ENCODE measurements at regions not wholly inside any gene's neighbourhood (a gene's known extent, or its start where the extent isn't known, plus 50 kb on each side); places are given as distances from the start of the nearest gene placed in this dataset.
"Not testable (repeated sequence)": the region's sequence is repeated elsewhere in the genome, so short reads cannot be mapped to it uniquely, and the experiment has no call there.

GRCh38 chr5:53257806-53258373 is 148.3 kb upstream of the MOCS2 start:
- Mint-ChIP-seq H3K36me3 (ENCODE audit: low read depth) (no peaks in the 10 kb centered on the region), H3K9me3 (no peaks in the 10 kb centered on the region), H3K27ac (no peak overlapping the region), H3K4me3 (no peak overlapping the region), H3K27me3 (ENCODE audit: low read depth) (peaks cover 11% of the 10 kb centered on the region), H3K4me1 (ENCODE audit: low read depth) (no peaks in the 10 kb centered on the region)
- no peak for DNase-seq
- CTCF ChIA-PET, result no interaction called here
- intact Hi-C loops (cut with micrococcal nuclease), result no loop called here

DNA sequence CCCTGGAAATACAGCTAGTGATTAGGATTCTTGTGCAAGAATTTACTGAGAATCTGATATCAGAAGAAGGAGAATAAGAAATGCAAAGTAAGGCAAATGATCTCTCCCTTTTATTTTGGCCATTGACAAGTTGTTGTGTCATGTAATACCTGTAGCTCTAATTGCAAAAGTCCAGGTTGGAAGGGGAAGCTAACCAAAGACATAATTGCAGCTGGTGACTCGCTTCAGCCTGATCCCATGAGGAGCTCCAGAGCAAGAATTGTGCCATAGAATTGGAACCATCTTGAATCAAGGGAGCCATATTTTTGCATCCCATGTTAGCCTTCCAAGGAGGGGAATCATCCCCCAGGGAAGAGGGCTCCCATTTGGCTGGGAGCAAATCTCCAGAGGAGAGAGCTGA is 149.6 kb upstream of the MOCS2 start:
- no peaks in the 10 kb centered on the region for H3K4me1 Mint-ChIP-seq (ENCODE audit: low read depth)
- no peak for DNase-seq
- H3K9me3 Mint-ChIP-seq, result no peaks in the 10 kb centered on the region
- CTCF ChIA-PET, result no interaction called here
- no peaks in the 10 kb centered on the region for H3K36me3 Mint-ChIP-seq (ENCODE audit: low read depth)
- peaks cover 11% of the 10 kb centered on the region for H3K27me3 Mint-ChIP-seq (ENCODE audit: low read depth)
- no peak overlapping the region for H3K27ac Mint-ChIP-seq
- intact Hi-C loops (cut with micrococcal nuclease), result no loop called here
- H3K4me3 Mint-ChIP-seq, result no peak overlapping the region

DNA sequence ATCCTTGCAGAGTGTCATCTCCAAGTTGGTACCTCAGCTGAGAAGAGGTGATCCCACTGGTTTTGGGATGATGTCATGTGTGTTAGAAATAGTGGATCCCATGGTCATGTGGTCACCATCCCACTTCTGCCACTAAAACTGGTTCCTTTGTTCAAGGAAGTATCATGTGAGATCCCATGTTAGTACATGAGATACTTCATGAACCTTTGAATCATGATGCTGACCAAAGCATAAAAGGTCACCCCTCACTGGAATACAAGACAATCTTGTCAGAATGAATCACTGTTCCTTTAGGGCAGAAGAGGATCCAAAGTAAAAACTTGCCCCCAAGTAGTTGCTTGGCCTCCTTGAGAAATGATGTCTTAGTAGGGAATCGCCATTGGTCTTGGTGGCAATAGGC is 150.9 kb upstream of the MOCS2 start:
- no peak overlapping the region for H3K27ac Mint-ChIP-seq
- CTCF ChIA-PET, result no interaction called here
- intact Hi-C loops (cut with micrococcal nuclease), result loop anchor here (5.0 kb wide), 1 partner anchor 957 kb away; no protein-coding TSS in a partner anchor

DNA sequence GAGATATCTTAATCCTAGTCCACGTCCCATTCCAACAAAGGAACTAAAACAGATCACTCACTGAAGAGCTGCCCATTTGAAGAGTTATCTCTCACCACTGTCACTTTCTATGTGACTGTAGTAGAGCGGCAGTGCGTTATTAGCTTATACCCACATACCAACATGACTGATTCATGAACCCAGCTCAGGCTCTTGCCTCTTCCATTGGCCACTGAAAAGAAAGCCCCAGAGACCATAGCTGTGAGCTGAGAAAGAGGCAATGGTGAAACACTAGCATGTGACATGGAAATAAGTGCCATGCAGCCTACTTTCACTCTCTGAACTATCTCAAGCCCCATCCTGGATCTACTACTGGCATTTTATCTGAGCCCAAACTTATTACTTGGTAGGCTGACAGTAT is 151.7 kb upstream of the MOCS2 start:
- CTCF ChIA-PET, result no interaction called here
- intact Hi-C loops (cut with micrococcal nuclease), result loop anchor here (5.0 kb wide), 1 partner anchor 956 kb away; no protein-coding TSS in a partner anchor

More for the DNA sequence above, 150.9 kb upstream of the MOCS2 start:
- peaks cover 12% of the 10 kb centered on the region for H3K27me3 Mint-ChIP-seq (ENCODE audit: low read depth)
- H3K4me3 Mint-ChIP-seq, result no peak overlapping the region
- H3K9me3 Mint-ChIP-seq, result no peaks in the 10 kb centered on the region
- H3K4me1 Mint-ChIP-seq (ENCODE audit: low read depth), result no peaks in the 10 kb centered on the region
- no peaks in the 10 kb centered on the region for H3K36me3 Mint-ChIP-seq (ENCODE audit: low read depth)
- DNase-seq, result no peak

GRCh38 chr5:53262348-53262970 is 152.9 kb upstream of the MOCS2 start:
- no peaks in the 10 kb centered on the region for H3K4me1 Mint-ChIP-seq (ENCODE audit: low read depth)
- no peaks in the 10 kb centered on the region for H3K9me3 Mint-ChIP-seq
- H3K36me3 Mint-ChIP-seq (ENCODE audit: low read depth), result no peaks in the 10 kb centered on the region
- peaks cover 10% of the 10 kb centered on the region for H3K27me3 Mint-ChIP-seq (ENCODE audit: low read depth)
- CTCF ChIA-PET, result interaction anchor here (0.6 to 0.7 kb wide), 3 partner anchors 63 to 416 kb away, joined by 3 to 6 read pairs (median 4); no protein-coding TSS in a partner anchor
- no peak overlapping the region for H3K4me3 Mint-ChIP-seq
- DNase-seq, result peak; percentile 25
- intact Hi-C loops (cut with micrococcal nuclease), result loop anchor here (2.0 to 5.0 kb wide), 2 partner anchors 216 to 955 kb away; no protein-coding TSS in a partner anchor
- no peak overlapping the region for H3K27ac Mint-ChIP-seq

More for the DNA sequence above, 151.7 kb upstream of the MOCS2 start:
- Mint-ChIP-seq H3K4me3 (no peak overlapping the region), H3K27ac (no peak overlapping the region), H3K36me3 (ENCODE audit: low read depth) (no peaks in the 10 kb centered on the region), H3K4me1 (ENCODE audit: low read depth) (no peaks in the 10 kb centered on the region), H3K27me3 (ENCODE audit: low read depth) (peaks cover 12% of the 10 kb centered on the region), H3K9me3 (no peaks in the 10 kb centered on the region)
- no peak for DNase-seq

DNA sequence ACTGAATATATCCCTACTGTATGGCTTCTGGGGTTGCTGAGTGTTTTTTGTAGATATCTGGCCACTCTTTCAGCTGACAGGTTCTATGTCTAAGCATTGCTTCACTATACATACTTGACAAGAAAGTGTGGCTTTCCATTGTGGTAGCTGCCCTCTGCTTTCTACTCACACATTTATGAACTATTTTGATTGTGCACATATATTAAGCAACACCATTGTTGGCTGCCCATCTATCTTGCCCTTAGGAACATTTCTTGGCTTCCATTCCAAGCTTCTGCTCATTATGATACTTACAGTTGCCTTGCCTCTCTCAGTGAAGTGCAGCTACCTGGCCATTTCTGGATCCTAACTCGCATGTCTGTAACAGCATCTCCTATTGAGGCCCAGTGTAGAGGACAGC is 153.6 kb upstream of the MOCS2 start:
- CTCF ChIA-PET, result no interaction called here
- Mint-ChIP-seq H3K36me3 (ENCODE audit: low read depth) (no peaks in the 10 kb centered on the region), H3K4me3 (no peak overlapping the region), H3K4me1 (ENCODE audit: low read depth) (no peaks in the 10 kb centered on the region), H3K27me3 (ENCODE audit: low read depth) (peaks cover 7% of the 10 kb centered on the region), H3K27ac (no peak overlapping the region), H3K9me3 (no peaks in the 10 kb centered on the region)
- intact Hi-C loops (cut with micrococcal nuclease), result loop anchor here (2.0 to 5.0 kb wide), 2 partner anchors 216 to 954 kb away; no protein-coding TSS in a partner anchor
- DNase-seq, result no peak

- Mint-ChIP-seq H3K4me1 (ENCODE audit: low read depth) (no peaks in the 10 kb centered on the region), H3K4me3 (no peak overlapping the region), H3K27ac (no peak overlapping the region), H3K9me3 (no peaks in the 10 kb centered on the region), H3K36me3 (ENCODE audit: low read depth) (no peaks in the 10 kb centered on the region), H3K27me3 (ENCODE audit: low read depth) (peaks cover 4% of the 10 kb centered on the region)
- intact Hi-C loops (cut with micrococcal nuclease), result no loop called here
- no peak for DNase-seq
- CTCF ChIA-PET, result no interaction called here
Measured at GRCh38 chr5:53265043-53265442, 155.5 kb upstream of the MOCS2 start.

GRCh38 chr5:53268241-53268640 is 158.7 kb upstream of the MOCS2 start:
- H3K4me3 Mint-ChIP-seq; H3K27ac Mint-ChIP-seq; DNase-seq; H3K36me3 Mint-ChIP-seq (ENCODE audit: low read depth); H3K9me3 Mint-ChIP-seq; H3K4me1 Mint-ChIP-seq (ENCODE audit: low read depth); intact Hi-C loops (cut with micrococcal nuclease); CTCF ChIA-PET; H3K27me3 Mint-ChIP-seq (ENCODE audit: low read depth): not testable (repeated sequence)

DNA sequence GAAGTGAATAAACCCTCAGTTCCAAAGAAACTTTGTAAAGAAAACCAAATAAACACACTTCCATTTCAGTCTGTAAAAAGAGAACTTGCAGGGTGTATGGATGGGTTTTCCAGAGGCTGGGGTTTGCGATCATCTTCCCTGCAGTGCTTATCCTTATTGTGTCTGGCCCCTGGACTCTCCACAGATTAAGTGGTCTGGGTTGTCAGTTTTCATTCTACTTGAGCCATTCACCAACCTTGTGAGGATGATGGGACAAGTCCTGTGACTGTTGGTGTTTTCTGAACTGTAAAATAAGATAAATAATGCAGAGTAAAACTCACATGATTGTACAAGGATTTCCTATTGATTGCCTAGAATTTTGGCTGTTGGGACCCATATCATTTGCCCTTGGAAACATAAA is 166.1 kb upstream of the MOCS2 start:
- CTCF ChIA-PET, result no interaction called here
- H3K4me1 Mint-ChIP-seq (ENCODE audit: low read depth), result no peaks in the 10 kb centered on the region
- peaks cover 2% of the 10 kb centered on the region for H3K27me3 Mint-ChIP-seq (ENCODE audit: low read depth)
- no peak overlapping the region for H3K27ac Mint-ChIP-seq
- H3K36me3 Mint-ChIP-seq (ENCODE audit: low read depth), result no peaks in the 10 kb centered on the region
- DNase-seq, result no peak
- intact Hi-C loops (cut with micrococcal nuclease), result no loop called here
- H3K4me3 Mint-ChIP-seq, result no peak overlapping the region
- no peaks in the 10 kb centered on the region for H3K9me3 Mint-ChIP-seq

- CTCF ChIA-PET, result no interaction called here
- no peak for DNase-seq
- no peaks in the 10 kb centered on the region for H3K36me3 Mint-ChIP-seq (ENCODE audit: low read depth)
- intact Hi-C loops (cut with micrococcal nuclease), result no loop called here
- no peaks in the 10 kb centered on the region for H3K27me3 Mint-ChIP-seq (ENCODE audit: low read depth)
- H3K4me1 Mint-ChIP-seq (ENCODE audit: low read depth), result no peaks in the 10 kb centered on the region
- H3K9me3 Mint-ChIP-seq, result no peaks in the 10 kb centered on the region
- no peak overlapping the region for H3K4me3 Mint-ChIP-seq
- H3K27ac Mint-ChIP-seq, result no peak overlapping the region
Measured at GRCh38 chr5:53276825-53277224, 167.3 kb upstream of the MOCS2 start.

DNA sequence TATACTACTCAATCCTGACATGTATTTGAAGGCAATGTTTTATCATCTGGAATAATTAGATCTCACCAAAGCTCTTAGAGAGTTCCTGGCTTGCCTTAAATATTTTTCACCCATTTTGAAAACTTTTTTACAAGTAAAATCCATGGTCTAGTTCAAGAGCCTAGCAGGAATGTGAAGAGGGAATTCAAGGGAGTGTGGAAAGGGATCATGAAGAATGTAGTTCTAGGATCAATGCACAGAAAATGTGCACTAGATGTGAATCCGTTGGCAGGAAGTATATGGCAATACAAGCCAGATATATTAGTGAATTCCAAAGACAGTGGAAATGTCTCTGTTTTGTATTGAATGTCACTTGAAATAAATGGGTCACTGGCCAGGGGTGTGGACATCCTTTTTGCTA is 167.9 kb upstream of the MOCS2 start:
- Mint-ChIP-seq H3K4me3 (no peak overlapping the region), H3K36me3 (ENCODE audit: low read depth) (no peaks in the 10 kb centered on the region), H3K27ac (no peak overlapping the region), H3K4me1 (ENCODE audit: low read depth) (no peaks in the 10 kb centered on the region), H3K9me3 (no peaks in the 10 kb centered on the region), H3K27me3 (ENCODE audit: low read depth) (no peaks in the 10 kb centered on the region)
- intact Hi-C loops (cut with micrococcal nuclease), result no loop called here
- DNase-seq, result no peak
- CTCF ChIA-PET, result no interaction called here

- no peak for DNase-seq
- Mint-ChIP-seq H3K27ac (no peak overlapping the region), H3K4me3 (no peak overlapping the region), H3K27me3 (ENCODE audit: low read depth) (peaks cover 7% of the 10 kb centered on the region), H3K9me3 (peaks cover 15% of the 10 kb centered on the region), H3K4me1 (ENCODE audit: low read depth) (no peaks in the 10 kb centered on the region), H3K36me3 (ENCODE audit: low read depth) (no peaks in the 10 kb centered on the region)
- CTCF ChIA-PET, result no interaction called here
- intact Hi-C loops (cut with micrococcal nuclease), result no loop called here
Measured at GRCh38 chr5:53287573-53287972, 178.0 kb upstream of the MOCS2 start.

- DNase-seq, result no peak
- peaks cover 11% of the 10 kb centered on the region for H3K27me3 Mint-ChIP-seq (ENCODE audit: low read depth)
- H3K36me3 Mint-ChIP-seq (ENCODE audit: low read depth), result no peaks in the 10 kb centered on the region
- intact Hi-C loops (cut with micrococcal nuclease), result no loop called here
- CTCF ChIA-PET, result no interaction called here
- peaks cover 15% of the 10 kb centered on the region for H3K9me3 Mint-ChIP-seq
- no peaks in the 10 kb centered on the region for H3K4me1 Mint-ChIP-seq (ENCODE audit: low read depth)
- no peak overlapping the region for H3K27ac Mint-ChIP-seq
- H3K4me3 Mint-ChIP-seq, result no peak overlapping the region
Measured at GRCh38 chr5:53288511-53288910, 179.0 kb upstream of the MOCS2 start.
